Endothelial cell of umbilical vein (primary cell): ENCODE measurements at regions not wholly inside any gene's neighbourhood (a gene's known extent, or its start where the extent isn't known, plus 50 kb on each side); places are given as distances from the start of the nearest gene placed in this dataset.

Source experiments
- EZH2 ChIP-seq: IDR thresholded peaks from 2 replicates; pipeline ENCODE4 v1.6.1; 2012; ENCODE audit warnings: borderline replicate concordance, low read depth, mild to moderate bottlenecking, moderate library complexity, low read length, inconsistent platforms; ENCODE audit not compliant: severe bottlenecking
- JUN ChIP-seq: IDR thresholded peaks from 2 replicates; pipeline ENCODE4 v1.6.1; 2011; ENCODE audit warnings: borderline replicate concordance, low read depth; ENCODE audit not compliant: insufficient read length, insufficient read depth
- POLR2A ChIP-seq: IDR thresholded peaks from 2 replicates; pipeline ENCODE4 v1.6.1; 2012; ENCODE audit warnings: low read depth, mild to moderate bottlenecking, control low read depth, low read length
- TF ChIP-seq, protein P1 (sequence below), 2 donors: IDR thresholded peaks; 1 replicate in 1 of 2; 2 replicates in 1 of 2; pipeline ENCODE4 v1.5.1; 2011; ENCODE audit warnings: low read length in 2 of 2, mild to moderate bottlenecking in 2 of 2, moderate library complexity in 2 of 2, control low read depth in 1 of 2, inconsistent platforms in 1 of 2, low read depth in 1 of 2; ENCODE audit not compliant: insufficient read depth in 1 of 2; ENCODE audit errors: extremely low read depth in 1 of 2

DNA sequence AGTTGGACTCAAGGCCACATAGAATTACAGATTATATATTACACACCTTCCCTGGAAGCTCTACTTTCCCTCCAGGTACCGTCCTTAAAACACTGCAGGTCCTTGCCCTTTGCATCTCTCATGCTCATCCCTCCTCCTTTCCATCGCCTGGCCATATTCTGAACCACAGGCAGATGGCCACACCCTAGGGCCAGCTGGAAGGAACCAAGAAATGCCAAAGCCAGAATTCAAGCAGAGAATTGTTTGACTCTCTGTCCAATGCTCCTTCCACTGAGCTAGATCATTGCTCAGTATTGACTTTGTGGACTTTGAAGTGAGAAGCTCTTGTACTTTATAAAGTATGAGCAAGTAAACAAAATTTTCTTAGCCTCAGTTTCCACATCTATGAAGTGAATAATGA is 170.3 kb upstream of the SLC24A5 start:
- TF ChIP-seq EZH2 (no peak), JUN (no peak), POLR2A (no peak)
- TF ChIP-seq, protein P1, sequence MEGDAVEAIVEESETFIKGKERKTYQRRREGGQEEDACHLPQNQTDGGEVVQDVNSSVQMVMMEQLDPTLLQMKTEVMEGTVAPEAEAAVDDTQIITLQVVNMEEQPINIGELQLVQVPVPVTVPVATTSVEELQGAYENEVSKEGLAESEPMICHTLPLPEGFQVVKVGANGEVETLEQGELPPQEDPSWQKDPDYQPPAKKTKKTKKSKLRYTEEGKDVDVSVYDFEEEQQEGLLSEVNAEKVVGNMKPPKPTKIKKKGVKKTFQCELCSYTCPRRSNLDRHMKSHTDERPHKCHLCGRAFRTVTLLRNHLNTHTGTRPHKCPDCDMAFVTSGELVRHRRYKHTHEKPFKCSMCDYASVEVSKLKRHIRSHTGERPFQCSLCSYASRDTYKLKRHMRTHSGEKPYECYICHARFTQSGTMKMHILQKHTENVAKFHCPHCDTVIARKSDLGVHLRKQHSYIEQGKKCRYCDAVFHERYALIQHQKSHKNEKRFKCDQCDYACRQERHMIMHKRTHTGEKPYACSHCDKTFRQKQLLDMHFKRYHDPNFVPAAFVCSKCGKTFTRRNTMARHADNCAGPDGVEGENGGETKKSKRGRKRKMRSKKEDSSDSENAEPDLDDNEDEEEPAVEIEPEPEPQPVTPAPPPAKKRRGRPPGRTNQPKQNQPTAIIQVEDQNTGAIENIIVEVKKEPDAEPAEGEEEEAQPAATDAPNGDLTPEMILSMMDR (IDR thresholded peaks at IDR 0.05; ENCODE audit: extremely low read depth in 1 of 2, insufficient read depth in 1 of 2, low read depth in 1 of 2, low read length in 2 of 2): no peak
